HFF-Myc (cell line): ENCODE measurements at regions not wholly inside any gene's neighbourhood (a gene's known extent, or its start where the extent isn't known, plus 50 kb on each side); places are given as distances from the start of the nearest gene placed in this dataset.

Experiments
- DNase-seq: peaks from one replicate; pipeline ENCODE4 v3.0.0-alpha.2; 2011; ENCODE audit warnings: low read depth; ENCODE audit errors: extremely low read depth
- H3K4me3 ChIP-seq: replicated peaks from 2 replicates; pipeline ENCODE4 v1.5.1; 2011; ENCODE audit warnings: low read depth, mild to moderate bottlenecking, control low read depth, low read length
- TF ChIP-seq, protein P1 (sequence below): IDR thresholded peaks from 2 replicates; pipeline ENCODE4 v1.5.1; 2012; ENCODE audit warnings: mild to moderate bottlenecking, low read depth, low read length, control low read depth; ENCODE audit errors: missing control alignments

GRCh38 chr16:18059089-18059488, 277.4 kb downstream of the NPIPA8 start:
- H3K4me3 ChIP-seq = no peak overlapping the region
- no peak for DNase-seq
- TF ChIP-seq, protein P1, sequence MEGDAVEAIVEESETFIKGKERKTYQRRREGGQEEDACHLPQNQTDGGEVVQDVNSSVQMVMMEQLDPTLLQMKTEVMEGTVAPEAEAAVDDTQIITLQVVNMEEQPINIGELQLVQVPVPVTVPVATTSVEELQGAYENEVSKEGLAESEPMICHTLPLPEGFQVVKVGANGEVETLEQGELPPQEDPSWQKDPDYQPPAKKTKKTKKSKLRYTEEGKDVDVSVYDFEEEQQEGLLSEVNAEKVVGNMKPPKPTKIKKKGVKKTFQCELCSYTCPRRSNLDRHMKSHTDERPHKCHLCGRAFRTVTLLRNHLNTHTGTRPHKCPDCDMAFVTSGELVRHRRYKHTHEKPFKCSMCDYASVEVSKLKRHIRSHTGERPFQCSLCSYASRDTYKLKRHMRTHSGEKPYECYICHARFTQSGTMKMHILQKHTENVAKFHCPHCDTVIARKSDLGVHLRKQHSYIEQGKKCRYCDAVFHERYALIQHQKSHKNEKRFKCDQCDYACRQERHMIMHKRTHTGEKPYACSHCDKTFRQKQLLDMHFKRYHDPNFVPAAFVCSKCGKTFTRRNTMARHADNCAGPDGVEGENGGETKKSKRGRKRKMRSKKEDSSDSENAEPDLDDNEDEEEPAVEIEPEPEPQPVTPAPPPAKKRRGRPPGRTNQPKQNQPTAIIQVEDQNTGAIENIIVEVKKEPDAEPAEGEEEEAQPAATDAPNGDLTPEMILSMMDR = no peak

GRCh38 chr16:18055411-18055916, 281.1 kb downstream of the NPIPA8 start:
- H3K4me3 ChIP-seq = no peak overlapping the region
- TF ChIP-seq, protein P1 = no peak
- DNase-seq = no peak

DNA sequence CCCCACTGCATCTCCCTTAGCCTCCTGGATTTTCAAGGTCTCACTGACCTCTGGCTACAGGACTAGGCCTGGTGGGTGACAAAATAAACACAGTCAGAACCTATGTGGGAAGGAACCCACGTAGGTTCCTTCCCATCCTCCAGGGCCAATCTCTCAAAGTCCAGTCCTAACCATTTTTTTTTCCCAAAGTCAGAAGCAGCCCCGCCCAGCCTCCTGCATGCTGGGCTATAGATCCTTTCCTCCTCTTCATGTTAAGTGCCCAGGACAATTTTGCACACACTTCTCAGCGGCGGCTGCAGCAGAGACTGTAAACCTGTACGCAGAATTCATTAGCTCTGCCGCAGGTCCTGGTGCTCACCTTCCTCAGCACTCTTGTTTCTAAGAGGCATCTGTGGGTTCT, 285.8 kb downstream of the NPIPA8 start:
- no peak overlapping the region for H3K4me3 ChIP-seq
- DNase-seq = no peak
- TF ChIP-seq, protein P1 = no peak

GRCh38 chr16:18050234-18050633, 286.3 kb downstream of the NPIPA8 start:
- TF ChIP-seq, protein P1 = no peak
- no peak overlapping the region for H3K4me3 ChIP-seq
- no peak for DNase-seq

DNA sequence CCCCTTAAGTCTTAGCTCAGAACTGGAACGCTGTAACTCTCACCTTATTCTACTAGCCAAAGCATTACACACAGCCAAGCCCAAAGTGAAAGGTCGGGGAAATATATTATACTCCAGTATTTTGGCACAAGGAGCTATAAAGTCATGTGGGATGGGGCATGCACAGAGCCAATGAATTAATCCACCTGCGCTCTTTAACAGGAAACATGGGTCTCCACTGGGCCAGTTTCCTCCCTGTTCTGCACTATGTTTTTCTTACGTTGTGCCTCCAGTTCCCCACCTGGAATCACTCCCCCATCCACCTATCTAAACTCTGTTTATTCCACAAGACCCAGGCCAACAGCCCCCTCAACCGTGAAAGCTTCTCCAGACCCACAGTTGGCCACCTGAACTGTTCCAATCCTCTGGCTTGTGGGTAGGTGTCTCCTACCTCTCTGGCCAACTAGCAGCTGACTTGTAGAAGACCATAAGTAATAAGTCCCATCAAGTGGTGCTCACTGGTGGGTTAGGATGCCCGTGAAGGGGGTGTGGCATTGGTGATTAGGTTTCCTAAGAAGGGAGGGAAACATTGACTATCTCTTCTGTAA, 286.9 kb downstream of the NPIPA8 start:
- TF ChIP-seq, protein P1 = no peak
- H3K4me3 ChIP-seq = no peak overlapping the region
- no peak for DNase-seq

GRCh38 chr16:18048853-18049546, 287.5 kb downstream of the NPIPA8 start:
- no peak for DNase-seq
- TF ChIP-seq, protein P1 = no peak
- no peak overlapping the region for H3K4me3 ChIP-seq

- DNase-seq = no peak
- TF ChIP-seq, protein P1 = no peak
- H3K4me3 ChIP-seq = no peak overlapping the region
Measured at GRCh38 chr16:18047761-18048160, 288.8 kb downstream of the NPIPA8 start.
